Activated CD4-positive, alpha-beta memory T cell treated with anti-CD3 and anti-CD28 coated beads for 36 hours (primary cell): ENCODE measurements at regions not wholly inside any gene's neighbourhood (a gene's known extent, or its start where the extent isn't known, plus 50 kb on each side); places are given as distances from the start of the nearest gene placed in this dataset.
"Not testable (repeated sequence)": the region's sequence is repeated elsewhere in the genome, so short reads cannot be mapped to it uniquely, and the experiment has no call there.

Source experiments
- CTCF ChIA-PET: fragments of 350-600 bp; sonication (Branson Sonifier 250); formaldehyde crosslinking; loops from one replicate; lab custom pipeline; 2021; ENCODE audit warnings: antibody characterized with exemption, inconsistent platforms; lab: Charles Lee
- POLR2A ChIA-PET: fragments of 350-600 bp; sonication (Branson Sonifier 250); formaldehyde crosslinking; loops from one replicate; lab custom pipeline; 2021; ENCODE audit warnings: antibody characterized with exemption; lab: Charles Lee
- DNase-seq: peaks from one replicate; pipeline ENCODE4 v3.0.0-alpha.2; 2020
- H3K27ac Mint-ChIP-seq: one replicate; pipeline ENCODE4 v1.8.0; 2021; ENCODE audit warnings: mixed read lengths
- H3K27me3 Mint-ChIP-seq: one replicate; pipeline ENCODE4 v1.8.0; 2021; ENCODE audit warnings: mixed read lengths
- H3K36me3 Mint-ChIP-seq: one replicate; pipeline ENCODE4 v1.8.0; 2021; ENCODE audit warnings: mixed read lengths
- H3K4me1 Mint-ChIP-seq: one replicate; pipeline ENCODE4 v1.8.0; 2021; ENCODE audit warnings: low read depth, mixed read lengths
- H3K4me3 Mint-ChIP-seq: one replicate; pipeline ENCODE4 v1.8.0; 2021; ENCODE audit warnings: mild to moderate bottlenecking, mixed read lengths
- H3K9me3 Mint-ChIP-seq: one replicate; pipeline ENCODE4 v1.8.0; 2021; ENCODE audit warnings: mixed read lengths
- intact Hi-C: fragments of 100-400 bp; cut with micrococcal nuclease; formaldehyde crosslinking; loops from one replicate; pipeline ENCODE4 v1.15.1; 2023

DNA sequence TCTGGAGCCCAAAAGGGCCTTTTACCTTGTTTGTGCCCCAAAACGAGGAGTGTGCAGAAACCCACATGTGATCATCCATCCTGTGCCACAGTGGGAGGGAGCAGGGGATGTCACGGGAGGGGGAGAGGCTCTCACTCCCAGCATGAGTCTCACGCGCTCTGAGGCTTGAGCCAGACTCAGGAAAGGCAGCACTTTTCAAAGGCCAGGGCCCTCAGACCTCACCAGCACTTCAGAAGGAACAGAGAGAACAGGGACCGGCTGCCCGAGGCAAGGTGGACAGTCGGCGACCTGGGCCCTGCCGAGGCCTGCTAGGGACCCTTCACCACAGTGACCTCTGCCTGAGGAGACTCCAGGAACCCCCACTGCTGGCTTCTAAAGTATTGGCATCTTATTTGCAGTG, 71.7 kb upstream of the WASF3 start:
- Mint-ChIP-seq H3K27ac (no peak overlapping the region), H3K9me3 (no peaks in the 10 kb centered on the region), H3K4me3 (no peak overlapping the region), H3K4me1 (peaks cover 13% of the 10 kb centered on the region), H3K27me3 (peaks cover 4% of the 10 kb centered on the region), H3K36me3 (no peaks in the 10 kb centered on the region)
- no peak for DNase-seq
- ChIA-PET POLR2A (no interaction called here), CTCF (no interaction called here)
- intact Hi-C loops = no loop called here

- Mint-ChIP-seq H3K4me1 (peaks cover 13% of the 10 kb centered on the region), H3K36me3 (no peaks in the 10 kb centered on the region), H3K27me3 (peaks cover 4% of the 10 kb centered on the region), H3K27ac (no peak overlapping the region), H3K9me3 (no peaks in the 10 kb centered on the region), H3K4me3 (no peak overlapping the region)
- no peak for DNase-seq
- intact Hi-C loops = no loop called here
- ChIA-PET CTCF (interaction anchor here (1.5 kb wide), 1 partner anchor 9 kb away, joined by 5 read pairs; no protein-coding TSS in a partner anchor), POLR2A (no interaction called here)
Measured at GRCh38 chr13:26486550-26486949, 70.9 kb upstream of the WASF3 start.

DNA sequence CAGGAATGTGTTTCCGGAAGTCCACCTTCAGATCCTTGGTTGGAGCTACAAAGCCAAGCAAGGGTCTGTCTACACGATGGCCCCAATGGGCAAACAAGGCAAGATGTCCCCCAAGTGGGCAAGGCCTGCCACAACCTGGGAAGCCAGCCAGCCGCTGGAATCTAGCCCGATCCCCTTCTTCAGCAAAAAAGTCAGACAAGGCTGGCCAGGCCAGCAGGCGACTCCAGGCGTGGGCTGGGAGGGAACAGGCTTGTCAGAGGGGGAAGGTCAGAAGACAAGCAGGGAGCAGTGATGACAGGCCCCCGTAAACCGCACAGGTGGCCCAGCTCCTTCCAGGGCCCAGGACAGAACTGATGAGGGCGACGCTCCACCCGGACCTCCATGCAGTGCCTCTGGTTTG, 69.7 kb upstream of the WASF3 start:
- H3K9me3 Mint-ChIP-seq = no peaks in the 10 kb centered on the region
- peaks cover 10% of the 10 kb centered on the region for H3K4me1 Mint-ChIP-seq
- no peak for DNase-seq
- no peaks in the 10 kb centered on the region for H3K36me3 Mint-ChIP-seq
- no peak overlapping the region for H3K4me3 Mint-ChIP-seq
- POLR2A ChIA-PET = no interaction called here
- no peak overlapping the region for H3K27ac Mint-ChIP-seq
- intact Hi-C loops = no loop called here
- CTCF ChIA-PET = interaction anchor here (0.6 kb wide), 1 partner anchor 212 kb away, joined by 3 read pairs; no protein-coding TSS in a partner anchor
- H3K27me3 Mint-ChIP-seq = peaks cover 4% of the 10 kb centered on the region

DNA sequence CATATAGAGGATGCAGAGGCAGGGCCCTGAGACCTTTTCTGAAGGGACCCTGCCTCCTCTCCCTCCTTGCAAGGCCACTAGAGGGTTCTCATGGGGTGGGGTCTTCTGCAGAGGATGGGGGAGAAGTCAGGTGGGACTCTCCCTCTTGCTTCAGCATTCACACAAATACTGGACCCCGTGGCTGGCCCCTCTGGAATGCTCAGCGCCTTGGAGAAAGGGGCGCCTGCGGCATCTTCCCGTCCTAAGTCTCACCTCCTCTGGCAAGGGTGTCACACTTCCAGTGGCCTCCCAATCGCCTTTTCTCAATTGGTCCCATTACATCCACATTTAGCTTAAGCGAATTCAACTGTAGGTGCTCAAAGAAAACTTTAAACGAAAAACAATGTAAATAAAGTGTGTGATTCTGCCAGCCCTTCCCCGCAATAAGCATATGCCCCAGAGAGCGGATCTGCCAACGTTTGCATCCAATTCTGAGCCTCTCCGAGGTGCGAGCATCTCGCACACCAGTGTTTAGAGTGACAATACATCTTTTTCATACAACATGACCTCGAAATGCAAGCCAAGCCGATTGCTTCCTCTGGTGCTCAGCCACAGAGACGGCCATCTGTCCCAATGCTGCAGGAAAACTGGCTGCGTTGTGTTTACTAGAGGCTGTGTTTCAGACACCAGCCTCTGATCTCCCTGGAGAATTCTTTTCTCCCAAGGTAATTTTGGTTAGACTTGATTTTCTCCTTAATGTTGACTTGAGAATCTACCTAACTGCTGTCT, 69.1 kb upstream of the WASF3 start:
- intact Hi-C loops = no loop called here
- DNase-seq = no peak
- no peak overlapping the region for H3K4me3 Mint-ChIP-seq
- H3K27me3 Mint-ChIP-seq = peaks cover 4% of the 10 kb centered on the region
- POLR2A ChIA-PET = no interaction called here
- no peak overlapping the region for H3K27ac Mint-ChIP-seq
- H3K9me3 Mint-ChIP-seq = no peaks in the 10 kb centered on the region
- CTCF ChIA-PET = no interaction called here
- H3K36me3 Mint-ChIP-seq = no peaks in the 10 kb centered on the region
- peaks cover 5% of the 10 kb centered on the region for H3K4me1 Mint-ChIP-seq

- not testable (repeated sequence) for H3K4me1 Mint-ChIP-seq, H3K36me3 Mint-ChIP-seq, H3K27ac Mint-ChIP-seq
Measured at GRCh38 chr13:26492301-26492700, 65.2 kb upstream of the WASF3 start.

GRCh38 chr13:26494571-26495195, 62.8 kb upstream of the WASF3 start:
- peaks cover 8% of the 10 kb centered on the region for H3K27me3 Mint-ChIP-seq
- H3K9me3 Mint-ChIP-seq = no peaks in the 10 kb centered on the region

More at GRCh38 chr13:26492301-26492700, 65.2 kb upstream of the WASF3 start:
- H3K27me3 Mint-ChIP-seq, H3K9me3 Mint-ChIP-seq, H3K4me3 Mint-ChIP-seq, DNase-seq, POLR2A ChIA-PET, intact Hi-C loops: not testable (repeated sequence)
- CTCF ChIA-PET = interaction anchor here (7.3 kb wide), 1 partner anchor 307 kb away, joined by 164 read pairs; no protein-coding TSS in a partner anchor

DNA sequence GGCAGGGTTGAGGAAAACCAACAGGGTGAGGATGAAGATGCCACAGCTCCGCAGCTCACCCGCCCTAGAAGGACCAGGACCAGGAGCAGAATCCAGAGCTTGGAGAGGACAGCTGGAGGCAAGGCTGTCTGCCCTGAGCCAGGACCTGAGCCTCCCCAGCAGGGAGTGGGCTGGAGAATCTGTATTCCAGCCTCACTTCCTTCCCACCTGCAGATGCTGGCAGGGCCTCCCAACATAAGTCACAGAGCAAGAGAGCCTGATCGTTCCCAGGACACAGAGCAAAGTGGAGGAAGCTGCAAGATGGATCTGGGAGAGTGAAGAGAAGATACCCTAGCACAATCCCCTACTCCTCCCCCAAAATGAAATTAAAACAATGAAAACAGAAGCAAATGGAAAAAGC, 61.7 kb upstream of the WASF3 start:
- no peaks in the 10 kb centered on the region for H3K36me3 Mint-ChIP-seq

More at GRCh38 chr13:26494571-26495195, 62.8 kb upstream of the WASF3 start:
- Mint-ChIP-seq H3K4me1 (no peaks in the 10 kb centered on the region), H3K36me3 (no peaks in the 10 kb centered on the region), H3K27ac (no peak overlapping the region), H3K4me3 (no peak overlapping the region)
- POLR2A ChIA-PET = no interaction called here
- DNase-seq = no peak
- intact Hi-C loops = no loop called here
- CTCF ChIA-PET = interaction anchor here (1.1 to 7.3 kb wide), 6 partner anchors 8 to 310 kb away, joined by 3 to 164 read pairs (median 10); no protein-coding TSS in a partner anchor

DNA sequence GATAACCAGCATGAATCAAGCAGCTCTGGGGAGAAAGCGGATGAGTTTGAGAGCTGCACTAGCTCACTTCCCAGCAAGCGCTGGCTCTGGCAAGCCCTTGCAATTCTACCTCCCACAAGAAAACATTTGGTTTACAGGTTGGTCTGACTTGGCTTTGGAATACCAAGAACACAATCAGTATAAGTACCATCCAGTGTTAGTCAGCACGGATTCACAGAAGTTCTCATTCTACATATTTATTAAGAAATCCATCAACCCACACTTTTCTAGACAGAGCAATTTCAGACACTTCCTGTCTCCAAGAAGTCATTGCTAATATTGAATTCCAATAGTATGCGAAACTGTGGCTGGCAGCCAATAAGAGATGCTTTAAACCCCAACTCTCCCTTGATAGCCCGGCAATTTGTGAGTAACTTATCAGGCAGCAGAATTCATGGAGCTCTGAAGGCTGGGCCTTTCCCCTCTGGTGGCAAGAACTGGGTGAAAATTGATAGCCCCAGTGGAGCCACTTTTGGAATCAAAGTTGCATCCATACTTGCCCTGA, 59.4 kb upstream of the WASF3 start:
- peaks cover 4% of the 10 kb centered on the region for H3K27me3 Mint-ChIP-seq
- DNase-seq = no peak
- POLR2A ChIA-PET = no interaction called here
- H3K4me3 Mint-ChIP-seq = no peak overlapping the region
- H3K27ac Mint-ChIP-seq = no peak overlapping the region
- H3K36me3 Mint-ChIP-seq = no peaks in the 10 kb centered on the region
- CTCF ChIA-PET = interaction anchor here (1.6 to 7.3 kb wide), 3 partner anchors 16 to 313 kb away, joined by 3 to 164 read pairs (median 33); no protein-coding TSS in a partner anchor
- no peaks in the 10 kb centered on the region for H3K9me3 Mint-ChIP-seq
- peaks cover 3% of the 10 kb centered on the region for H3K4me1 Mint-ChIP-seq
- intact Hi-C loops = loop anchor here (2.0 kb wide), 1 partner anchor 15 kb away; no protein-coding TSS in a partner anchor

More for the DNA sequence above, 61.7 kb upstream of the WASF3 start:
- CTCF ChIA-PET = interaction anchor here (0.6 to 7.3 kb wide), 9 partner anchors 9 to 907 kb away, joined by 3 to 164 read pairs (median 3); no protein-coding TSS in a partner anchor
- POLR2A ChIA-PET = no interaction called here
- H3K9me3 Mint-ChIP-seq = no peaks in the 10 kb centered on the region
- no peak overlapping the region for H3K4me3 Mint-ChIP-seq
- DNase-seq = no peak
- H3K4me1 Mint-ChIP-seq = no peaks in the 10 kb centered on the region
- intact Hi-C loops = loop anchor here (1.0 to 2.0 kb wide), 3 partner anchors 13 to 311 kb away; no protein-coding TSS in a partner anchor
- H3K27ac Mint-ChIP-seq = no peak overlapping the region
- H3K27me3 Mint-ChIP-seq = peaks cover 4% of the 10 kb centered on the region

DNA sequence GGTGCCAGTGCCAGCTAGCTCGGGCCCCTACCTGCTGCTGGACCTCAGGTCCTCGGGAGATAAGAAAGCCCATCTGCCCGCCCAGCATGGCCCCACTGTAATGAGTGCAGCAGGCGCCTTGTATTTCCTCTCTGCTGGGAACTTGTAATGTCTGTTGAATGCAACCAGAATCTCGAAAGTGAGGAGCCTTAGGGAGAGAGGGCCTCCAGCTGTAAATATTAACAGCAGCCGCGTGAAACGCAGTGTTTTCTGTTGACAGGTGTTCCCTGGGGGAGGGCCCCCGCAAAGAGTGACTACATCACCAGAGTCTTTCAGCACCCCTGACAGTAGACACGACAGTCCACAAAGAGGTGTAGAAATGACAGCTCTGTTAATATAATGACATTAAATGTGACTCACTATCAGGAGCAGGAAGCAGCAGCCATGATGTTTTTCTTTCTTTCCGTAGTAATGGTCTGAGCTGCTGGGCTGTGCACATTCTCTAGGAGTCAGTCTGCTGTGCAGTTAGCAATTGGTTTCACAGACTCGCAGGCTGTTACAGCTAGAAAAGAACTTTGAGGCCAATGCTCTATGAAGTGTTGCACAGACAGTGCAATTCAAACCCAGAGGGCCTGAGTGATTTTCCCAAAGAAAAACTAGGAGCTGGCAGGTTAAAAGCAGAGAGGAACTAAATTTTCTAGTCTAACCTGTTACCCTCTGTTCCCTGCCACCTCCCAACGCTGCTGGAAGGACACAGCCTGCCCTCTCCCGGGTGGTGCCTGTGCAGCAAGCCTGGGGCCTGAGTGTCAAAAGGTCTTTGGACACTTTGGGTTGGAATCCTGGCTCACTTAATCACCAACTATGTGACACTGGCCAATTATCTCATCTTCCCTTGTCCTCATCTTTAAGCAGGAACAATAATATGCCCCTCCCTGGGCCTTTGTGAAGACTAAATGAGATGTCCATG, 58.6 kb upstream of the WASF3 start:
- ChIA-PET CTCF (interaction anchor here (0.6 to 7.3 kb wide), 3 partner anchors 200 to 1894 kb away, joined by 3 to 164 read pairs (median 3); no protein-coding TSS in a partner anchor), POLR2A (no interaction called here)
- peaks cover 4% of the 10 kb centered on the region for H3K27me3 Mint-ChIP-seq
- H3K36me3 Mint-ChIP-seq = no peaks in the 10 kb centered on the region
- no peak overlapping the region for H3K4me3 Mint-ChIP-seq
- no peak for DNase-seq
- intact Hi-C loops = no loop called here
- no peaks in the 10 kb centered on the region for H3K9me3 Mint-ChIP-seq
- peaks cover 9% of the 10 kb centered on the region for H3K4me1 Mint-ChIP-seq
- no peak overlapping the region for H3K27ac Mint-ChIP-seq

- no peaks in the 10 kb centered on the region for H3K9me3 Mint-ChIP-seq
- H3K36me3 Mint-ChIP-seq = no peaks in the 10 kb centered on the region
- peaks cover 4% of the 10 kb centered on the region for H3K27me3 Mint-ChIP-seq
- no peak for DNase-seq
- CTCF ChIA-PET = interaction anchor here (1.6 to 3.0 kb wide), 2 partner anchors 314 to 316 kb away, joined by 6 to 14 read pairs; no protein-coding TSS in a partner anchor
- no peak overlapping the region for H3K4me3 Mint-ChIP-seq
- POLR2A ChIA-PET = no interaction called here
- intact Hi-C loops = no loop called here
- peaks cover 9% of the 10 kb centered on the region for H3K4me1 Mint-ChIP-seq
- no peak overlapping the region for H3K27ac Mint-ChIP-seq
Measured at GRCh38 chr13:26500618-26501320, 56.7 kb upstream of the WASF3 start.

DNA sequence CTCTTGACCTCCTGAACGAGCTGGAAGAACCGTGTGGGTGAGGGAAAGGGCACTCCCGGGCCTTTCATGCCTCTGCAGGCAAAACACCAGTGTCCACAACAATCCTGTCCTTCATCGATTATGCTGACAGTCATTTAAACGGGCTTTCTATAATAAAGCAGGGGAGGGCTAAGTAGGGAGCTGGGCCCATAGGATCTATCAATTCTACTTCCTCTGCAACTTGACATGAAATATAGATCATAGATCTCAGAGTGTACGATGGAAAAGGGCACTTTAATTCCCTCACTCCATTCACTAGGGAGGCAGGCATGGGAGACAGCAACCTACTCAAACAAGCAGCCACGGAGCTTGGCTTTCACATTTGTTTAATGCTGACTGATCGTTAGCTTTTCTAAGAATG, 55.8 kb upstream of the WASF3 start:
- Mint-ChIP-seq H3K4me3 (no peak overlapping the region), H3K27me3 (peaks cover 4% of the 10 kb centered on the region), H3K9me3 (no peaks in the 10 kb centered on the region), H3K36me3 (no peaks in the 10 kb centered on the region), H3K4me1 (peaks cover 9% of the 10 kb centered on the region), H3K27ac (no peak overlapping the region)
- ChIA-PET CTCF (interaction anchor here (1.6 to 3.0 kb wide), 2 partner anchors 315 to 317 kb away, joined by 6 to 14 read pairs; no protein-coding TSS in a partner anchor), POLR2A (interaction anchor here (0.6 kb wide), 1 partner anchor 1369 kb away, joined by 4 read pairs; no protein-coding TSS in a partner anchor)
- intact Hi-C loops = no loop called here
- no peak for DNase-seq
